T-helper 17 cell (primary cell): ENCODE measurements at regions not wholly inside any gene's neighbourhood (a gene's known extent, or its start where the extent isn't known, plus 50 kb on each side); places are given as distances from the start of the nearest gene placed in this dataset.

Experiments used
- ATAC-seq: fragments of 150-1000 bp; cut with Tn5 transposase; 2 replicates; pipeline ENCODE4 v1.10.0; 2021; ENCODE audit warnings: mild to moderate bottlenecking, moderate library complexity
- DNase-seq, 3 donors: peaks; one replicate each; pipeline versions ENCODE4 v3.0.0 to v3.0.0-alpha.2; 2020 to 2021
- H3K9me3 ChIP-seq: one replicate; pipeline ENCODE4 v1.7.0; 2013; ENCODE audit warnings: low read length, mild to moderate bottlenecking; ENCODE audit not compliant: control insufficient read depth, poor library complexity, severe bottlenecking
- H3K27ac Mint-ChIP-seq: one replicate; pipeline ENCODE4 v1.8.0; 2022; ENCODE audit warnings: mild to moderate bottlenecking, moderate library complexity, mixed read lengths
- H3K27me3 Mint-ChIP-seq: one replicate; pipeline ENCODE4 v1.8.0; 2022; ENCODE audit warnings: mixed read lengths
- H3K36me3 Mint-ChIP-seq: one replicate; pipeline ENCODE4 v1.8.0; 2022; ENCODE audit warnings: low read depth, mixed read lengths
- H3K4me1 Mint-ChIP-seq: one replicate; pipeline ENCODE4 v1.8.0; 2022; ENCODE audit warnings: mild to moderate bottlenecking, mixed read lengths
- H3K4me3 Mint-ChIP-seq: one replicate; pipeline ENCODE4 v1.8.0; 2022; ENCODE audit warnings: mild to moderate bottlenecking, moderate library complexity, mixed read lengths

GRCh38 chr2:198973181-198973580 lies 484.6 kb downstream of the SATB2 start:
- no peak for ATAC-seq
- H3K27me3 Mint-ChIP-seq = no peaks in the 10 kb centered on the region
- no peaks in the 10 kb centered on the region for H3K9me3 ChIP-seq
- no peak overlapping the region for H3K27ac Mint-ChIP-seq
- no peaks in the 10 kb centered on the region for H3K4me1 Mint-ChIP-seq
- H3K4me3 Mint-ChIP-seq = no peak overlapping the region
- H3K36me3 Mint-ChIP-seq = no peaks in the 10 kb centered on the region
- DNase-seq = no peak

DNA sequence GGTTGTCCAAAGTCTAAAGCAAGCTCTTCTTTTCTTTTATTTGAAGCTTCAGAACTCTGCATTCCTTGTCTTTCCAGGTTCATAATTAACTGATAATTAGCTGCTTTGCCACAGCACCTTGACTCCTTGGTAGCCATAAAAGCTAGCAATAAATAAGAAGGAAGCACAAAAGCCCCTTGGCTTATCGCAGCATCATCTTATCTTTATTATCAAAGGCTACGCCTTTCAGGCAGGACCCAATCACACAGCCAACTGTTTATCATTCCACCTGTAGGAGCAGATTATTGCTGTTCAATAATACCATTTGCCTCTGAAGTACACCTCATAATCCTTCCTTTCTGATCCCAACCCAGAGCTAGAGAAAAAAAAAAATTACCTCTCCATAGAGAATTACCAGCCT lies 489.2 kb downstream of the SATB2 start:
- ATAC-seq (no peak), DNase-seq (no peak)
- no peaks in the 10 kb centered on the region for H3K27me3 Mint-ChIP-seq
- H3K36me3 Mint-ChIP-seq = no peaks in the 10 kb centered on the region
- H3K4me3 Mint-ChIP-seq = no peak overlapping the region
- no peaks in the 10 kb centered on the region for H3K9me3 ChIP-seq
- H3K4me1 Mint-ChIP-seq = no peaks in the 10 kb centered on the region
- no peak overlapping the region for H3K27ac Mint-ChIP-seq

DNA sequence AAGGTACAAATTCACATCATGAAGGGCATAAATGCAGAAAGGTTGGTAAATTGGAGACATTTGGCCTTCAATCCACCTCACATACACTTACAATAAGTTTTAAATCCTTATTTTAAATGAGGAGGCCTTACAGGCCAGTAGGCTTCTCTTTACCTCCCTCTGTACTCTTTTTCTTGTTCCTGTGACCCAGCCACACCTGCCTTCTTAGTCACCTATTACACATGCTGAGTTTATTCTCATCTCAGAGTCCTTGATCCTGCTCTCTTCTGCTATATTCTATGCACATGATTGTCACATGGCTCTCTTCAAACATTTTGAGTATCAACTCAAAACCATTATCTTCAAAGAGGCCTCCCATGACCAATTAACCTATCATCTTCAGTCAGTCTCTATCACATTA lies 491.5 kb downstream of the SATB2 start:
- Mint-ChIP-seq H3K27ac (no peak overlapping the region), H3K4me3 (no peak overlapping the region), H3K27me3 (no peaks in the 10 kb centered on the region), H3K36me3 (no peaks in the 10 kb centered on the region), H3K4me1 (no peaks in the 10 kb centered on the region)
- H3K9me3 ChIP-seq = no peaks in the 10 kb centered on the region
- ATAC-seq (no peak), DNase-seq (no peak)

DNA sequence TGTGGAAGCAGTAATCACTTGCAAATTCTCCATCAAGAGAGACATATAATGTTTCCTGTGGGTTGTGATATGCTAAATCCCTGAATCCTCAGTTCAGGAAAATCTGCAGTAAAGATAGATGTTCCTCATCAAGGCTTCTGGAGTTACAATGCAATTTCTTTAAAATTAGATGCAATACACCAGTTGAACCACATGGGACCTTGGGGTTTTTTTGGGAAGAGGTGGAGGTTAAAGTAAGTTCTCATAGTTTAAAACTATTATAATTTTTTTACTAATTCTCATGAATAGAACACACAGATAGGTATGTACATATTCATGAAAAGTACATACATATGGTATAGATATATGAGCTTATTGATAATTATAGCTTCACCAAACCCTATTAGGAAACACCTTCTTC lies 496.2 kb downstream of the SATB2 start:
- Mint-ChIP-seq H3K4me3 (no peak overlapping the region), H3K27ac (no peak overlapping the region), H3K4me1 (no peaks in the 10 kb centered on the region), H3K36me3 (no peaks in the 10 kb centered on the region), H3K27me3 (no peaks in the 10 kb centered on the region)
- no peaks in the 10 kb centered on the region for H3K9me3 ChIP-seq
- DNase-seq (no peak), ATAC-seq (no peak)

DNA sequence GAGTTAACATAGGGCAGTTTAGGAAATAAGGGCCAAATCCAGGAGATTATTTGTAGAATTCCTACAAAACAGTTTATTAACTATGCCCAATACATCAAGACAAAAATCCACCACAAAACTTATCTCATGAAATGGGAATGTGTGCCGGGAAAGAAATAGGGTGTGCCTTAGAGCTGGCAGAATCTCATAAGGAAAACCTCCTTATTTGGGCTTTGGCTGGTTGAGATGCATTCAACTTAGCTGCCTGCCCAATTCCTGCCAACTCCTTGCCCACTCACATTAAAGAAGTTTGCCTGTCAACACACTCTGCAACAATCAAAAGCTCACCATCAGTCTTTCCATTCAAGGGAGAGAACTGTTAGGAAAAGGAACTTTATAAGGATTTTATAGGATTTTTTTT lies 500.6 kb downstream of the SATB2 start:
- H3K36me3 Mint-ChIP-seq = no peaks in the 10 kb centered on the region
- no peak overlapping the region for H3K4me3 Mint-ChIP-seq
- DNase-seq (no peak), ATAC-seq (no peak)
- peaks cover 1% of the 10 kb centered on the region for H3K9me3 ChIP-seq
- no peaks in the 10 kb centered on the region for H3K4me1 Mint-ChIP-seq
- no peak overlapping the region for H3K27ac Mint-ChIP-seq
- H3K27me3 Mint-ChIP-seq = no peaks in the 10 kb centered on the region

- no peak for ATAC-seq
These were observed 504.4 kb downstream of the SATB2 start for GRCh38 chr2:198953328-198953727.

GRCh38 chr2:198950803-198951202 lies 506.9 kb downstream of the SATB2 start:
- H3K9me3 ChIP-seq = peaks cover 2% of the 10 kb centered on the region
- Mint-ChIP-seq H3K4me1 (no peaks in the 10 kb centered on the region), H3K4me3 (no peak overlapping the region), H3K36me3 (no peaks in the 10 kb centered on the region), H3K27ac (no peak overlapping the region), H3K27me3 (no peaks in the 10 kb centered on the region)
- no peak for ATAC-seq
- no peak for DNase-seq

More at GRCh38 chr2:198953328-198953727, 504.4 kb downstream of the SATB2 start:
- H3K27me3 Mint-ChIP-seq = no peaks in the 10 kb centered on the region
- no peaks in the 10 kb centered on the region for H3K36me3 Mint-ChIP-seq
- DNase-seq = no peak
- H3K9me3 ChIP-seq = peaks cover 2% of the 10 kb centered on the region
- H3K27ac Mint-ChIP-seq = no peak overlapping the region
- no peak overlapping the region for H3K4me3 Mint-ChIP-seq
- no peaks in the 10 kb centered on the region for H3K4me1 Mint-ChIP-seq

GRCh38 chr2:198945496-198945895 lies 512.2 kb downstream of the SATB2 start:
- no peaks in the 10 kb centered on the region for H3K36me3 Mint-ChIP-seq
- no peaks in the 10 kb centered on the region for H3K27me3 Mint-ChIP-seq
- no peaks in the 10 kb centered on the region for H3K4me1 Mint-ChIP-seq
- H3K4me3 Mint-ChIP-seq = no peak overlapping the region
- H3K9me3 ChIP-seq = no peaks in the 10 kb centered on the region
- no peak overlapping the region for H3K27ac Mint-ChIP-seq
- DNase-seq (no peak), ATAC-seq (no peak)

GRCh38 chr2:198930170-198930569 lies 527.6 kb downstream of the SATB2 start:
- no peak for DNase-seq
- Mint-ChIP-seq H3K36me3 (no peaks in the 10 kb centered on the region), H3K4me1 (no peaks in the 10 kb centered on the region), H3K4me3 (no peak overlapping the region), H3K27ac (no peak overlapping the region), H3K27me3 (no peaks in the 10 kb centered on the region)
- H3K9me3 ChIP-seq = no peaks in the 10 kb centered on the region
- ATAC-seq = no peak

DNA sequence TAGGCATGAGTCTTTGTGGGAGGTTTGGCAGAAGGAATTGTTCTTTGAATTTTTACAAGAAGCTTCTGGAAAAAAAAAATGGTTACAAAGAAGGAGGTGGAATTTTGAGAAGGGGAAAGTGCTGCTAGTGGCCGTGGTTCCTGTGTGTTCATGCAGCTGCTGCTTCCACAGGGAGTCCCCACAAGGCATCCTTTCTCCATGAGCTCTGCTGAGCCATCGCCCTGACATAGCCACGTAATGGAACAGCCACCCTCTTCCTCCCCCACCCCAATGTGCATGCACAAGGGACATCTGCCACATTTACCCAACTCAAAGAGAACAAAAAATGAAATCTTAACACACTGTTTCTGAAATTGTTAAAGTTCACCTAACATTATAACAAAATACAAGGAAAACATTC lies 529.7 kb downstream of the SATB2 start:
- DNase-seq = no peak
- H3K9me3 ChIP-seq = no peaks in the 10 kb centered on the region
- H3K4me1 Mint-ChIP-seq = no peaks in the 10 kb centered on the region

GRCh38 chr2:198917926-198918720 lies 539.6 kb downstream of the SATB2 start:
- Mint-ChIP-seq H3K36me3 (no peaks in the 10 kb centered on the region), H3K27ac (no peak overlapping the region), H3K4me1 (no peaks in the 10 kb centered on the region), H3K4me3 (no peak overlapping the region), H3K27me3 (peaks cover 4% of the 10 kb centered on the region)
- ATAC-seq (no peak), DNase-seq (no peak)
- H3K9me3 ChIP-seq = no peaks in the 10 kb centered on the region

More for the DNA sequence above, 529.7 kb downstream of the SATB2 start:
- Mint-ChIP-seq H3K4me3 (no peak overlapping the region), H3K27me3 (no peaks in the 10 kb centered on the region), H3K36me3 (no peaks in the 10 kb centered on the region), H3K27ac (no peak overlapping the region)
- no peak for ATAC-seq

DNA sequence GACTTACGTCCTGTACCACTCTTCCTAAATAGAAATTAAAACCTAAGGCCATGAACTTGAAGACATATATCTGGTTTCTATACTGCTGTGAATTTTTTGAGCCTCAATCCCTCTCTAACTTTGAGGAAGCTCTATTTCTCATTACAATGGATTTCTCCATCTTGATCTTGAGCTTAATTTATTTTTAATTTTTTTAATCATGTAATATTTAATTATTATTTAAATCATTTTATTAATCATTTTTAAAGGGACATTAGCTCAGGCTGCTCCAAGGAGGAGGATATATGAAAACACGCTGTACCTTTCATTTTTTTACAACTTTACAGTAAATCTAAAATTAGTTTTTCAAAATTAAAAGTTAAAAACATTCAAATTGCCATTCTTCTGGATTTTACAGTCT lies 540.5 kb downstream of the SATB2 start:
- no peak overlapping the region for H3K4me3 Mint-ChIP-seq
- H3K36me3 Mint-ChIP-seq = no peaks in the 10 kb centered on the region
- no peak for DNase-seq
- no peak overlapping the region for H3K27ac Mint-ChIP-seq
- no peaks in the 10 kb centered on the region for H3K9me3 ChIP-seq
- H3K4me1 Mint-ChIP-seq = no peaks in the 10 kb centered on the region
- no peak for ATAC-seq
- peaks cover 4% of the 10 kb centered on the region for H3K27me3 Mint-ChIP-seq

DNA sequence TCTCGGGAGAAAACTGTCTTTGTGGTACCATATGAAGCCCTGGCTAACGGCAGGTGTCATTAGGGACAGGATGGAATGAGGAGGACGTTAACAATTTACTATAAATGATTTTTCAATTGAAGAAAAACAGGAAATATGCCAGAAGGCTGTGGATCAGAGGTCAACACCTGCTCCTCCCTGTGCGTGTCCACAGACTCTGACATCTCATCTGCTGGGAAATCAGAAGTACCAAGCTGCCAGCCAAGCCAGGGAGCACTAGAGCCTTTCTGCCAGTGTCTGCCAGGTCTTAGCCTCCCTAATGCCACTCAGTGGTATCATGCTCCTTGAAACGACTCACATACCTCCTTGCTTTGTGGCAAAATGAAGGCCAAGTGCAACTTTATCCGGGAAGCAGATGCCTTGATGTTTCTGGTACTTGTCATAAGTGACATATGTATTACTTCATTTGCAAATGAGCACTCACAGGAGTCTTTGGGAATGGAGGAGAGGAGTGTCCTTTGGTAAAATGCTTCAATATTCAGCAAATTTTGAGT lies 541.1 kb downstream of the SATB2 start:
- no peak overlapping the region for H3K27ac Mint-ChIP-seq

More for the DNA sequence above, 541.1 kb downstream of the SATB2 start:
- H3K36me3 Mint-ChIP-seq = no peaks in the 10 kb centered on the region
- H3K4me1 Mint-ChIP-seq = no peaks in the 10 kb centered on the region
- H3K4me3 Mint-ChIP-seq = no peak overlapping the region
- DNase-seq (no peak), ATAC-seq (no peak)
- H3K9me3 ChIP-seq = no peaks in the 10 kb centered on the region
- peaks cover 4% of the 10 kb centered on the region for H3K27me3 Mint-ChIP-seq
